GM23338 (cell line): ENCODE measurements at regions not wholly inside any gene's neighbourhood (a gene's known extent, or its start where the extent isn't known, plus 50 kb on each side); places are given as distances from the start of the nearest gene placed in this dataset.

Source experiments
- CREB1 ChIP-seq: fragments of 250-450 bp; sonication (Bioruptor Pico); IDR thresholded peaks from 2 replicates; pipeline ENCODE4 v1.5.0; 2020; ENCODE audit warnings: low read depth, mild to moderate bottlenecking, moderate library complexity
- EZH2 ChIP-seq: fragments of 200-600 bp; sonication (generic); IDR thresholded peaks from one replicate; pipeline ENCODE4 v1.8.0; 2017; ENCODE audit warnings: antibody characterized with exemption, mild to moderate bottlenecking, low read depth; ENCODE audit not compliant: unreplicated experiment
- EZH2phosphoT487 ChIP-seq: fragments of 200-600 bp; sonication (generic); IDR thresholded peaks from one replicate; pipeline ENCODE4 v1.8.1; 2018; ENCODE audit warnings: antibody characterized with exemption; ENCODE audit not compliant: unreplicated experiment
- NANOG ChIP-seq: IDR thresholded peaks from 2 replicates; pipeline ENCODE4 v1.6.1; 2016; ENCODE audit warnings: antibody characterized with exemption, borderline replicate concordance
- POLR2AphosphoS5 ChIP-seq: IDR thresholded peaks from 2 replicates; pipeline ENCODE4 v1.6.1; 2016; ENCODE audit warnings: antibody characterized with exemption, low read depth
- STAT1 ChIP-seq: IDR thresholded peaks from one replicate; pipeline ENCODE4 v1.6.1; 2016; ENCODE audit warnings: antibody characterized with exemption; ENCODE audit not compliant: unreplicated experiment
- TF ChIP-seq, protein P1 (sequence below): fragments of 250-450 bp; sonication (Bioruptor Pico); IDR thresholded peaks from 2 replicates; pipeline ENCODE4 v1.5.0; 2020; ENCODE audit warnings: mild to moderate bottlenecking, moderate library complexity
- TF ChIP-seq, protein P2 (sequence below): IDR thresholded peaks from one replicate; pipeline ENCODE4 v1.6.1; 2018; ENCODE audit warnings: antibody characterized with exemption; ENCODE audit not compliant: unreplicated experiment

DNA sequence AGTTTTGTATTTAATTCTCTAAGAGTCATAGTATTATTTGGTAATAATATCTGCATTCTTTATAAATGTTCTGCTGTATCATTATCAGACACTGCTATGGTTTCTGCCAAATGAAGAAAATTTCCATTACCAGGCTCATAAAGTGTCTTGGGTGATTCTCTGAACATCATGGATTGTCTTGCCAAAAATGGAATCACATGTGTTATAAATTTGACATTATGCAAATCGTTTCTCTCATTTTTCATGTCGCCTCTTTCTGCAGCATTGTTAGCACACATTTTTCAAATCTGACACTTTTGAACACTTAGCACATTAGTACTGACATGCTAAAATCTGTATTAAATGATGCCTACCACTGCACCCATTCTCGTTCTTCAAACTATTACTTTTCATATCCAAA lies 74.2 kb upstream of the NEK7 start (continued):
- TF ChIP-seq, protein P1, sequence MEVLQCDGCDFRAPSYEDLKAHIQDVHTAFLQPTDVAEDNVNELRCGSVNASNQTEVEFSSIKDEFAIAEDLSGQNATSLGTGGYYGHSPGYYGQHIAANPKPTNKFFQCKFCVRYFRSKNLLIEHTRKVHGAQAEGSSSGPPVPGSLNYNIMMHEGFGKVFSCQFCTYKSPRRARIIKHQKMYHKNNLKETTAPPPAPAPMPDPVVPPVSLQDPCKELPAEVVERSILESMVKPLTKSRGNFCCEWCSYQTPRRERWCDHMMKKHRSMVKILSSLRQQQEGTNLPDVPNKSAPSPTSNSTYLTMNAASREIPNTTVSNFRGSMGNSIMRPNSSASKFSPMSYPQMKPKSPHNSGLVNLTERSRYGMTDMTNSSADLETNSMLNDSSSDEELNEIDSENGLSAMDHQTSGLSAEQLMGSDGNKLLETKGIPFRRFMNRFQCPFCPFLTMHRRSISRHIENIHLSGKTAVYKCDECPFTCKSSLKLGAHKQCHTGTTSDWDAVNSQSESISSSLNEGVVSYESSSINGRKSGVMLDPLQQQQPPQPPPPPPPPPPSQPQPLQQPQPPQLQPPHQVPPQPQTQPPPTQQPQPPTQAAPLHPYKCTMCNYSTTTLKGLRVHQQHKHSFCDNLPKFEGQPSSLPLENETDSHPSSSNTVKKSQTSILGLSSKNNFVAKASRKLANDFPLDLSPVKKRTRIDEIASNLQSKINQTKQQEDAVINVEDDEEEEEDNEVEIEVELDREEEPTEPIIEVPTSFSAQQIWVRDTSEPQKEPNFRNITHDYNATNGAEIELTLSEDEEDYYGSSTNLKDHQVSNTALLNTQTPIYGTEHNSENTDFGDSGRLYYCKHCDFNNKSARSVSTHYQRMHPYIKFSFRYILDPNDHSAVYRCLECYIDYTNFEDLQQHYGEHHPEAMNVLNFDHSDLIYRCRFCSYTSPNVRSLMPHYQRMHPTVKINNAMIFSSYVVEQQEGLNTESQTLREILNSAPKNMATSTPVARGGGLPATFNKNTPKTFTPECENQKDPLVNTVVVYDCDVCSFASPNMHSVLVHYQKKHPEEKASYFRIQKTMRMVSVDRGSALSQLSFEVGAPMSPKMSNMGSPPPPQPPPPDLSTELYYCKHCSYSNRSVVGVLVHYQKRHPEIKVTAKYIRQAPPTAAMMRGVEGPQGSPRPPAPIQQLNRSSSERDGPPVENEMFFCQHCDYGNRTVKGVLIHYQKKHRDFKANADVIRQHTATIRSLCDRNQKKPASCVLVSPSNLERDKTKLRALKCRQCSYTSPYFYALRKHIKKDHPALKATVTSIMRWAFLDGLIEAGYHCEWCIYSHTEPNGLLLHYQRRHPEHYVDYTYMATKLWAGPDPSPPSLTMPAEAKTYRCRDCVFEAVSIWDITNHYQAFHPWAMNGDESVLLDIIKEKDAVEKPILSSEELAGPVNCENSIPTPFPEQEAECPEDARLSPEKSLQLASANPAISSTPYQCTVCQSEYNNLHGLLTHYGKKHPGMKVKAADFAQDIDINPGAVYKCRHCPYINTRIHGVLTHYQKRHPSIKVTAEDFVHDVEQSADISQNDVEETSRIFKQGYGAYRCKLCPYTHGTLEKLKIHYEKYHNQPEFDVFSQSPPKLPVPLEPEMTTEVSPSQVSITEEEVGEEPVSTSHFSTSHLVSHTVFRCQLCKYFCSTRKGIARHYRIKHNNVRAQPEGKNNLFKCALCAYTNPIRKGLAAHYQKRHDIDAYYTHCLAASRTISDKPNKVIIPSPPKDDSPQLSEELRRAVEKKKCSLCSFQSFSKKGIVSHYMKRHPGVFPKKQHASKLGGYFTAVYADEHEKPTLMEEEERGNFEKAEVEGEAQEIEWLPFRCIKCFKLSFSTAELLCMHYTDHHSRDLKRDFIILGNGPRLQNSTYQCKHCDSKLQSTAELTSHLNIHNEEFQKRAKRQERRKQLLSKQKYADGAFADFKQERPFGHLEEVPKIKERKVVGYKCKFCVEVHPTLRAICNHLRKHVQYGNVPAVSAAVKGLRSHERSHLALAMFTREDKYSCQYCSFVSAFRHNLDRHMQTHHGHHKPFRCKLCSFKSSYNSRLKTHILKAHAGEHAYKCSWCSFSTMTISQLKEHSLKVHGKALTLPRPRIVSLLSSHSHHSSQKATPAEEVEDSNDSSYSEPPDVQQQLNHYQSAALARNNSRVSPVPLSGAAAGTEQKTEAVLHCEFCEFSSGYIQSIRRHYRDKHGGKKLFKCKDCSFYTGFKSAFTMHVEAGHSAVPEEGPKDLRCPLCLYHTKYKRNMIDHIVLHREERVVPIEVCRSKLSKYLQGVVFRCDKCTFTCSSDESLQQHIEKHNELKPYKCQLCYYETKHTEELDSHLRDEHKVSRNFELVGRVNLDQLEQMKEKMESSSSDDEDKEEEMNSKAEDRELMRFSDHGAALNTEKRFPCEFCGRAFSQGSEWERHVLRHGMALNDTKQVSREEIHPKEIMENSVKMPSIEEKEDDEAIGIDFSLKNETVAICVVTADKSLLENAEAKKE (CRISPR knock-in tag): no peak
- TF ChIP-seq, protein P2, sequence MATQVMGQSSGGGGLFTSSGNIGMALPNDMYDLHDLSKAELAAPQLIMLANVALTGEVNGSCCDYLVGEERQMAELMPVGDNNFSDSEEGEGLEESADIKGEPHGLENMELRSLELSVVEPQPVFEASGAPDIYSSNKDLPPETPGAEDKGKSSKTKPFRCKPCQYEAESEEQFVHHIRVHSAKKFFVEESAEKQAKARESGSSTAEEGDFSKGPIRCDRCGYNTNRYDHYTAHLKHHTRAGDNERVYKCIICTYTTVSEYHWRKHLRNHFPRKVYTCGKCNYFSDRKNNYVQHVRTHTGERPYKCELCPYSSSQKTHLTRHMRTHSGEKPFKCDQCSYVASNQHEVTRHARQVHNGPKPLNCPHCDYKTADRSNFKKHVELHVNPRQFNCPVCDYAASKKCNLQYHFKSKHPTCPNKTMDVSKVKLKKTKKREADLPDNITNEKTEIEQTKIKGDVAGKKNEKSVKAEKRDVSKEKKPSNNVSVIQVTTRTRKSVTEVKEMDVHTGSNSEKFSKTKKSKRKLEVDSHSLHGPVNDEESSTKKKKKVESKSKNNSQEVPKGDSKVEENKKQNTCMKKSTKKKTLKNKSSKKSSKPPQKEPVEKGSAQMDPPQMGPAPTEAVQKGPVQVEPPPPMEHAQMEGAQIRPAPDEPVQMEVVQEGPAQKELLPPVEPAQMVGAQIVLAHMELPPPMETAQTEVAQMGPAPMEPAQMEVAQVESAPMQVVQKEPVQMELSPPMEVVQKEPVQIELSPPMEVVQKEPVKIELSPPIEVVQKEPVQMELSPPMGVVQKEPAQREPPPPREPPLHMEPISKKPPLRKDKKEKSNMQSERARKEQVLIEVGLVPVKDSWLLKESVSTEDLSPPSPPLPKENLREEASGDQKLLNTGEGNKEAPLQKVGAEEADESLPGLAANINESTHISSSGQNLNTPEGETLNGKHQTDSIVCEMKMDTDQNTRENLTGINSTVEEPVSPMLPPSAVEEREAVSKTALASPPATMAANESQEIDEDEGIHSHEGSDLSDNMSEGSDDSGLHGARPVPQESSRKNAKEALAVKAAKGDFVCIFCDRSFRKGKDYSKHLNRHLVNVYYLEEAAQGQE: no peak
- TF ChIP-seq EZH2: no peak
- TF ChIP-seq CREB1: no peak
- no peak for TF ChIP-seq POLR2AphosphoS5
- TF ChIP-seq NANOG: no peak
- TF ChIP-seq STAT1: no peak
- no peak for TF ChIP-seq EZH2phosphoT487
